Fibroblast of villous mesenchyme (primary cell): ENCODE measurements at regions not wholly inside any gene's neighbourhood (a gene's known extent, or its start where the extent isn't known, plus 50 kb on each side); places are given as distances from the start of the nearest gene placed in this dataset.

ENCODE experiments used
- DNase-seq: peaks from one replicate; pipeline ENCODE4 v3.0.0-alpha.2; 2010; ENCODE audit warnings: low read depth
- H3K4me3 ChIP-seq: 2 replicates; pipeline ENCODE4 v1.5.1; 2011; ENCODE audit warnings: low read depth, mild to moderate bottlenecking, low read length
- CTCF ChIP-seq: IDR thresholded peaks from 2 replicates; pipeline ENCODE4 v1.5.1; 2012; ENCODE audit warnings: low read depth, mild to moderate bottlenecking, low read length; ENCODE audit not compliant: insufficient read depth

- no peak for TF ChIP-seq CTCF
- DNase-seq, result no peak
- no peak overlapping the region for H3K4me3 ChIP-seq
Observed at GRCh38 chr15:93831641-93832040, 399.7 kb upstream of the MCTP2 start.

- H3K4me3 ChIP-seq, result no peak overlapping the region
- no peak for DNase-seq
- no peak for TF ChIP-seq CTCF
Observed at GRCh38 chr15:93830221-93831080, 400.9 kb upstream of the MCTP2 start.

- peak; percentile 59 for DNase-seq
- no peak for TF ChIP-seq CTCF
- no peak overlapping the region for H3K4me3 ChIP-seq
Observed at GRCh38 chr15:93829115-93829870, 402.1 kb upstream of the MCTP2 start.

DNA sequence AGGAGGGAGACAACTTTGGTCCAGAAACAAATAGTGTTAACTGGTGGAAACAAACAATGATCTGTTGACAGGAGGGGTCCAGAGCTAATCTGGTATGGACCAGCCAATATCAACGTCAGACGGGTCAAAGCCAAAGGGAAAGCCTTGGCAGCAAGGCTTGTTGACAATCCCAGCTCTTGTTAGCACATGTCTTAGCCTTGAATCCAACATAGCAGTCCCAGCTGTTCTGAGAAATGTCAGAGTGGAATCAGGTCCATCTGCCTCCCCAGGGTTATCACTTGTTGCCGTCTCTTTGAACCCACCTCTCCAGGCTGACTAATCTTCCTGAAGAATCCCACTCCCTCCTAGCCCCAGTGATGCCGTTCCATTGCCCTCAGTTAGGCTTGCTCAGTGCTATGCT is 404.6 kb upstream of the MCTP2 start:
- TF ChIP-seq CTCF, result no peak
- DNase-seq, result no peak

DNA sequence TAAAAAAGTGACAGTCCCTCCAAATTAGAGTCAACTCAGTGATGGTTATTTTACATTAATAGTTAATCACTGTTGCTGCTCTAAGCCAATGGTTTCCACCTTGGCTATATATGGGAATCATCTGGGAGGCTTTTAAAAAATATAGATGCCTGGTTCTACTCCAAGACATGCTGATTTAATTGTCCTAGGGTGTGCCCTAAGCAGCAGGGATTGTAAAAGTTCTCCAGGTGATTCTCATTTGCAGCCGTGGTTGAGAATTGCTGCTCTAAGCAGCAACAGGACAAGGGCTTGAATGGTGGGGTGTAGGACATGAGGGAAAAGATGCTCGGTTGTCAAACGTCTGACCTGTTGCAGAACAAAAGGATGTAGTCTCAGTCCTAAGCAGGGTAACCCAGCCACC is 405.1 kb upstream of the MCTP2 start:
- no peak for DNase-seq
- TF ChIP-seq CTCF, result no peak
- H3K4me3 ChIP-seq, result no peak overlapping the region

More for the DNA sequence above, 404.6 kb upstream of the MCTP2 start:
- no peak overlapping the region for H3K4me3 ChIP-seq

DNA sequence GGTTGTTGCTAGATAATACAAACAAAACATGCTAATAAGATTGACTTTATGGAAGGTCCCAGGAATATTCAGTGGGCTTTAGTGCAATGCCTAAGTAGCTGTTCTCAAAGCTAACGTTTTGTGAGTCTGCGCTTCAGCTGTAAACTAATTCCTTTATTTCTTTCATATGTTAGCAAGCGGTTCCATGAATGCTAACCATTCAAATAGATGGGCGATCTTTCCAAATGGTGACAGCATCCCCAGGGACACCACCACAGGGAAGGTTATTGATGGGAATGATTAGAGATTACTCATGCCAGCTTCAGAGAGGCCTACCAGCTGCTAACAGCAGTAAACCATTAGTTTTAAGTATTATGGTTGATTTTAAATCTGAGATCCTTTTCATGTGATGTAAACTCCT is 405.7 kb upstream of the MCTP2 start:
- DNase-seq, result no peak
- TF ChIP-seq CTCF, result no peak
- no peak overlapping the region for H3K4me3 ChIP-seq
